HepG2 (cell line): ENCODE measurements at regions not wholly inside any gene's neighbourhood (a gene's known extent, or its start where the extent isn't known, plus 50 kb on each side); places are given as distances from the start of the nearest gene placed in this dataset.

Experiments
- CHCHD3 ChIP-seq: sonication (generic); formaldehyde crosslinking; IDR thresholded peaks from 2 replicates; pipeline ENCODE4 v1.8.0; 2022; ENCODE audit warnings: mild to moderate bottlenecking, missing genetic modification reagents, moderate library complexity
- CREM ChIP-seq, 2 experiments: sonication (generic) in 1 of 2; formaldehyde crosslinking in 1 of 2; IDR thresholded peaks; 2 replicates each; pipeline versions ENCODE4 v1.4.0 to v1.6.1; 2016 to 2020; ENCODE audit warnings: antibody characterized with exemption in 1 of 2, mild to moderate bottlenecking in 1 of 2, missing genetic modification reagents in 1 of 2
- CTCF ChIP-seq: sonication (generic); formaldehyde crosslinking; IDR thresholded peaks from 2 replicates; pipeline ENCODE4 v1.5.0; 2020; ENCODE audit warnings: mild to moderate bottlenecking, missing genetic modification reagents, moderate library complexity
- ELF3 ChIP-seq: IDR thresholded peaks from 2 replicates; pipeline ENCODE4 v1.6.1; 2016; ENCODE audit warnings: missing genetic modification reagents, missing compliant biosample characterization
- GATAD1 ChIP-seq: IDR thresholded peaks from 2 replicates; pipeline ENCODE4 v1.6.1; 2016; ENCODE audit warnings: missing genetic modification reagents, missing compliant biosample characterization
- HIC2 ChIP-seq: sonication (generic); formaldehyde crosslinking; IDR thresholded peaks from 2 replicates; pipeline ENCODE4 v1.9.0; 2022; ENCODE audit warnings: low read depth, missing genetic modification reagents
- HOXD1 ChIP-seq: sonication (generic); formaldehyde crosslinking; IDR thresholded peaks from 2 replicates; pipeline ENCODE4 v1.5.0; 2020; ENCODE audit warnings: missing genetic modification reagents
- IKZF4 ChIP-seq: sonication (generic); formaldehyde crosslinking; IDR thresholded peaks from 2 replicates; pipeline ENCODE4 v1.5.1; 2020; ENCODE audit warnings: borderline replicate concordance, mild to moderate bottlenecking, low read depth, missing genetic modification reagents; ENCODE audit errors: not compliant biosample characterization
- KDM2A ChIP-seq: sonication (generic); formaldehyde crosslinking; IDR thresholded peaks from 2 replicates; pipeline ENCODE4 v1.4.0; 2020; ENCODE audit warnings: low read depth, missing genetic modification reagents, borderline replicate concordance
- MAFG ChIP-seq: sonication (generic); formaldehyde crosslinking; IDR thresholded peaks from 2 replicates; pipeline ENCODE4 v1.5.1; 2020; ENCODE audit warnings: mild to moderate bottlenecking, missing genetic modification reagents
- MEIS2 ChIP-seq: sonication (generic); formaldehyde crosslinking; IDR thresholded peaks from 2 replicates; pipeline ENCODE4 v1.9.0; 2021; ENCODE audit warnings: mild to moderate bottlenecking, missing genetic modification reagents
- MIER3 ChIP-seq: IDR thresholded peaks from 2 replicates; pipeline ENCODE4 v1.6.1; 2016; ENCODE audit warnings: missing compliant biosample characterization, borderline replicate concordance
- MTA3 ChIP-seq: sonication (generic); formaldehyde crosslinking; IDR thresholded peaks from 2 replicates; pipeline ENCODE4 v1.4.0; 2020; ENCODE audit warnings: missing genetic modification reagents
- NFE2 ChIP-seq: sonication (generic); formaldehyde crosslinking; IDR thresholded peaks from 2 replicates; pipeline ENCODE4 v1.4.0; 2020; ENCODE audit warnings: missing genetic modification reagents
- RAD21 ChIP-seq: fragments of 450-650 bp; formaldehyde crosslinking; IDR thresholded peaks from 2 replicates; pipeline ENCODE4 v1.5.0; 2020; ENCODE audit warnings: mild to moderate bottlenecking
- SAP130 ChIP-seq: IDR thresholded peaks from 2 replicates; pipeline ENCODE4 v1.6.1; 2016; ENCODE audit warnings: low read depth
- THAP11 ChIP-seq: IDR thresholded peaks from 2 replicates; pipeline ENCODE4 v1.6.1; 2016; ENCODE audit warnings: missing biosample characterization, missing genetic modification reagents
- ZNF430 ChIP-seq: sonication (generic); formaldehyde crosslinking; IDR thresholded peaks from 2 replicates; pipeline ENCODE4 v1.9.0; 2021; ENCODE audit warnings: mild to moderate bottlenecking, missing genetic modification reagents
- ZNF704 ChIP-seq: sonication (generic); formaldehyde crosslinking; IDR thresholded peaks from 2 replicates; pipeline ENCODE4 v1.8.1; 2023; ENCODE audit warnings: mild to moderate bottlenecking, inconsistent platforms, moderate library complexity, missing genetic modification reagents, borderline replicate concordance
- ZNF709 ChIP-seq: sonication (generic); formaldehyde crosslinking; IDR thresholded peaks from 2 replicates; pipeline ENCODE4 v1.5.0; 2020; ENCODE audit warnings: mild to moderate bottlenecking, missing genetic modification reagents
- TF ChIP-seq, protein P1 (sequence below): sonication (generic); formaldehyde crosslinking; IDR thresholded peaks from 2 replicates; pipeline ENCODE4 v1.5.0; 2020; ENCODE audit warnings: mild to moderate bottlenecking, missing genetic modification reagents

DNA sequence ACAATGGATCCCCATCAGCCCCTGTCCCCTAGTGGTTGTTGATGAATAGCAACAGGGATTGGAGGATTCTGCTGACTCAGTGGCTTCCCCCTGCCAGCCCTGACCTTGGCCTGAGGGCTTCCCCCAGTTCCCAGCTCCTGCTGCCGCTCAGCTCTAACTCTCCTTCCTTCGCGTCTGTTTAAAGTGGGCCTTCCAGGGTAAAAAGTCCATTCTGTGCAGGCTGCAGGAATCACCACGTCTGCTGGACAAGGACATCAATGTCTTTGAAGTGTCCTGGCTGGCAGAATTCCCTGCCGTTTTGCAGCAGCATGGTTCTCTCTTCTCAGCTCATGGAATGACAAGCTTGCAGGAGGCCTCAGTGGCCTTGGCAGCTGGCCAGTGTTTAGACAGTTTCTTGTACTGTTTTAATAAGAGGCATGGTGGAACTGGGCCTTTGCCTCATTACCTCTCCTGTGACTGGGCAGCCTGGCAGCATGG, 152.5 kb upstream of the STX18 start (continued):
- TF ChIP-seq CTCF (CRISPR knock-in tag) (peak; percentile 73), ELF3 (CRISPR knock-in tag) (peak; percentile 67), HIC2 (CRISPR knock-in tag) (0 out of 2 replicates have a peak, but pooled peaks have one; percentile 32), KDM2A (CRISPR knock-in tag) (peak; percentile 37; the same call in 1 of the 2 replicates), ZNF709 (CRISPR knock-in tag) (peak; percentile 43; the same call in 1 of the 2 replicates), ZNF430 (CRISPR knock-in tag) (no peak), NFE2 (CRISPR knock-in tag) (peak; percentile 69; the same call in 1 of the 2 replicates), MIER3 (peak; percentile 43; the same call in 1 of the 2 replicates), CREM (IDR thresholded peaks at IDR 0.05) (peak; percentile 61; the same call in 1 of the 2 replicates), CREM (CRISPR knock-in tag; IDR thresholded peaks at IDR 0.05) (no peak), THAP11 (CRISPR knock-in tag) (peak; percentile 58; the same call in 1 of the 2 replicates), GATAD1 (CRISPR knock-in tag) (peak; percentile 52; the same call in 1 of the 2 replicates), RAD21 (peak; percentile 35; the same call in 1 of the 2 replicates), MEIS2 (peak; percentile 86), CHCHD3 (CRISPR knock-in tag) (no peak), MTA3 (no peak), ZNF704 (CRISPR knock-in tag) (peak; percentile 74), MAFG (peak; percentile 94), HOXD1 (CRISPR knock-in tag) (0 out of 2 replicates have a peak, but pooled peaks have one; percentile 47), IKZF4 (CRISPR knock-in tag) (peak; percentile 39), SAP130 (CRISPR knock-in tag) (peak; percentile 57)
- TF ChIP-seq, protein P1, sequence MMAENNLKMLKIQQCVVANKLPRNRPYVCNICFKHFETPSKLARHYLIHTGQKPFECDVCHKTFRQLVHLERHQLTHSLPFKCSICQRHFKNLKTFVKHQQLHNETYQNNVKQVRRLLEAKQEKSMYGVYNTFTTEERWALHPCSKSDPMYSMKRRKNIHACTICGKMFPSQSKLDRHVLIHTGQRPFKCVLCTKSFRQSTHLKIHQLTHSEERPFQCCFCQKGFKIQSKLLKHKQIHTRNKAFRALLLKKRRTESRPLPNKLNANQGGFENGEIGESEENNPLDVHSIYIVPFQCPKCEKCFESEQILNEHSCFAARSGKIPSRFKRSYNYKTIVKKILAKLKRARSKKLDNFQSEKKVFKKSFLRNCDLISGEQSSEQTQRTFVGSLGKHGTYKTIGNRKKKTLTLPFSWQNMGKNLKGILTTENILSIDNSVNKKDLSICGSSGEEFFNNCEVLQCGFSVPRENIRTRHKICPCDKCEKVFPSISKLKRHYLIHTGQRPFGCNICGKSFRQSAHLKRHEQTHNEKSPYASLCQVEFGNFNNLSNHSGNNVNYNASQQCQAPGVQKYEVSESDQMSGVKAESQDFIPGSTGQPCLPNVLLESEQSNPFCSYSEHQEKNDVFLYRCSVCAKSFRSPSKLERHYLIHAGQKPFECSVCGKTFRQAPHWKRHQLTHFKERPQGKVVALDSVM (CRISPR knock-in tag): peak; percentile 68
